ENCODE measurements at regions not wholly inside any gene's neighbourhood (a gene's known extent, or its start where the extent isn't known, plus 50 kb on each side); places are given as distances from the start of the nearest gene placed in this dataset.

GRCh38 chr1:36572142-36572715 lies 89.5 kb upstream of the CSF3R start:
- TF ChIP-seq ZNF384 (IDR thresholded peaks at IDR 0.05) = no peak
- TF ChIP-seq FOXM1 (IDR thresholded peaks at IDR 0.05; ENCODE audit: borderline replicate concordance) = no peak
- no peak for TF ChIP-seq PKNOX1 (IDR thresholded peaks at IDR 0.05)
- no peak for TF ChIP-seq TARDBP (IDR thresholded peaks at IDR 0.05)
- TF ChIP-seq SP1 (IDR thresholded peaks at IDR 0.05) = no peak
